ENCODE measurements at regions not wholly inside any gene's neighbourhood (a gene's known extent, or its start where the extent isn't known, plus 50 kb on each side); places are given as distances from the start of the nearest gene placed in this dataset.

- DNase-seq: no peak
- ChIA-PET CTCF (no interaction called here), POLR2A (no interaction called here)
- peaks cover 5% of the 10 kb centered on the region for H3K9me3 ChIP-seq
- H3K27ac ChIP-seq (ENCODE audit: low read depth in 2 of 2, low read length in 1 of 2): no peak overlapping the region
- H3K79me2 ChIP-seq (ENCODE audit: insufficient read depth): no peaks in the 10 kb centered on the region
- no peak overlapping the region for H3K4me2 ChIP-seq
- H3K9ac ChIP-seq: no peak overlapping the region
- H3K4me3 ChIP-seq (ENCODE audit: low read depth in 2 of 2, low read length in 1 of 2): no peak overlapping the region
- WGBS (ENCODE audit: low lambda C conversion rate): 55% methylated on average over 23 of the region's 33 CpGs
- H3K9me2 ChIP-seq: no peaks in the 10 kb centered on the region
- H3K27me3 ChIP-seq (ENCODE audit: insufficient read depth): no peaks in the 10 kb centered on the region
- H4K20me1 ChIP-seq (ENCODE audit: insufficient read depth): no peaks in the 10 kb centered on the region
- TF ChIP-seq FOXJ3 (CRISPR knock-in tag; IDR thresholded peaks at IDR 0.05): no peak
- H3K36me3 ChIP-seq (replicated peaks in 1 of 2; ENCODE audit: control insufficient read depth in 1 of 2, insufficient read depth in 2 of 2, low read length in 1 of 2): no peaks in the 10 kb centered on the region
- H3F3A ChIP-seq (replicated peaks; ENCODE audit: insufficient read depth): no peaks in the 10 kb centered on the region
- H2AFZ ChIP-seq (ENCODE audit: low read depth): no peak overlapping the region
- H3K4me1 ChIP-seq (ENCODE audit: control insufficient read depth in 1 of 2, insufficient read depth in 2 of 2, low read depth in 1 of 2, low read length in 1 of 2): peaks cover 0 to 5% of the 10 kb centered on the region in 2 experiments; a peak in 1 of 4 replicates
Observed at GRCh38 chr7:157469181-157470016, 132.6 kb downstream of the DNAJB6 start.

- no peak for DNase-seq
- Histone ChIP-seq H3K27me3 (ENCODE audit: insufficient read depth) (no peaks in the 10 kb centered on the region), H3K4me3 (ENCODE audit: low read depth in 2 of 2, low read length in 1 of 2) (no peak overlapping the region), H3K36me3 (replicated peaks in 1 of 2; ENCODE audit: control insufficient read depth in 1 of 2, insufficient read depth in 2 of 2, low read length in 1 of 2) (no peaks in the 10 kb centered on the region), H4K20me1 (ENCODE audit: insufficient read depth) (no peaks in the 10 kb centered on the region), H3K79me2 (ENCODE audit: insufficient read depth) (no peaks in the 10 kb centered on the region), H3F3A (replicated peaks; ENCODE audit: insufficient read depth) (no peaks in the 10 kb centered on the region), H2AFZ (ENCODE audit: low read depth) (no peak overlapping the region), H3K4me2 (no peak overlapping the region), H3K9ac (no peak overlapping the region), H3K4me1 (ENCODE audit: control insufficient read depth in 1 of 2, insufficient read depth in 2 of 2, low read depth in 1 of 2, low read length in 1 of 2) (no peaks in the 10 kb centered on the region; a peak in 1 of 4 replicates), H3K9me3 (peaks cover 5% of the 10 kb centered on the region), H3K9me2 (no peaks in the 10 kb centered on the region), H3K27ac (ENCODE audit: low read depth in 2 of 2, low read length in 1 of 2) (no peak overlapping the region)
- WGBS (ENCODE audit: low lambda C conversion rate): 73% methylated on average over 9 of the region's 14 CpGs
- ChIA-PET POLR2A (no interaction called here), CTCF (no interaction called here)
- TF ChIP-seq RAD21 (IDR thresholded peaks at IDR 0.05; ENCODE audit: low read length): no peak
- TF ChIP-seq JUND (IDR thresholded peaks at IDR 0.05): no peak
- TF ChIP-seq MAX (IDR thresholded peaks at IDR 0.05; ENCODE audit: low read depth): no peak
- no peak for TF ChIP-seq TEAD4 (IDR thresholded peaks at IDR 0.05; ENCODE audit: borderline replicate concordance, insufficient read depth)
- no peak for TF ChIP-seq REST (IDR thresholded peaks at IDR 0.05; ENCODE audit: low read depth, low read length)
- TF ChIP-seq GATA2 (CRISPR knock-in tag; IDR thresholded peaks at IDR 0.05): no peak
- TF ChIP-seq NRF1 (IDR thresholded peaks at IDR 0.05; ENCODE audit: low read depth, low read length): no peak
- TF ChIP-seq SMC3 (IDR thresholded peaks at IDR 0.05; ENCODE audit: low read depth, low read length): no peak
- TF ChIP-seq POLR2AphosphoS5 (IDR thresholded peaks at IDR 0.05; ENCODE audit: low read depth, low read length): no peak
- TF ChIP-seq USF2 (IDR thresholded peaks at IDR 0.05; ENCODE audit: borderline replicate concordance, low read depth, low read length): no peak
- TF ChIP-seq ZBTB33 (IDR thresholded peaks at IDR 0.05; ENCODE audit: borderline replicate concordance, low read depth): no peak
- no peak for TF ChIP-seq IRF3 (IDR thresholded peaks at IDR 0.05; ENCODE audit: low read depth, low read length)
- TF ChIP-seq CHD2 (IDR thresholded peaks at IDR 0.05; ENCODE audit: low read length, partially characterized antibody): no peak
- no peak for TF ChIP-seq YY1 (IDR thresholded peaks at IDR 0.05; ENCODE audit: low read depth)
- no peak for TF ChIP-seq CTCF (IDR thresholded peaks at IDR 0.05)
Observed at GRCh38 chr7:157470017-157470322, 133.2 kb downstream of the DNAJB6 start.

All from SK-N-SH (cell line).